ENCODE measurements at regions not wholly inside any gene's neighbourhood (a gene's known extent, or its start where the extent isn't known, plus 50 kb on each side); places are given as distances from the start of the nearest gene placed in this dataset.

- no peak for TF ChIP-seq CTCF (IDR thresholded peaks at IDR 0.05)
- no peak for TF ChIP-seq EP300 (IDR thresholded peaks at IDR 0.05)
These were observed 598.2 kb upstream of the NXPH2 start for GRCh38 chr2:139378373-139378772.
